Fibroblast of lung (primary cell): ENCODE measurements at regions not wholly inside any gene's neighbourhood (a gene's known extent, or its start where the extent isn't known, plus 50 kb on each side); places are given as distances from the start of the nearest gene placed in this dataset.

Experiments
- DNase-seq, 2 donors: peaks; one replicate each; pipeline versions ENCODE4 v3.0.0 to v3.0.0-alpha.2; 2010; ENCODE audit warnings: low read depth in 2 of 2
- H2AFZ ChIP-seq: 2 replicates; pipeline ENCODE4 v1.5.1; 2012; ENCODE audit warnings: low read length, control low read depth, inconsistent platforms
- H3K27ac ChIP-seq: 2 replicates; pipeline ENCODE4 v1.5.1; 2011; ENCODE audit warnings: low read length, control low read depth; ENCODE audit not compliant: insufficient read depth
- H3K27me3 ChIP-seq: 2 replicates; pipeline ENCODE4 v1.5.1; 2011; ENCODE audit warnings: mild to moderate bottlenecking, low read length; ENCODE audit not compliant: control insufficient read depth, insufficient read depth
- H3K36me3 ChIP-seq: 2 replicates; pipeline ENCODE4 v1.5.1; 2011; ENCODE audit warnings: low read length; ENCODE audit not compliant: control insufficient read depth, insufficient read depth
- H3K4me1 ChIP-seq: 2 replicates; pipeline ENCODE4 v1.5.1; 2011; ENCODE audit warnings: low read length; ENCODE audit not compliant: control insufficient read depth, insufficient read depth; ENCODE audit errors: extremely low read depth
- H3K4me2 ChIP-seq: 2 replicates; pipeline ENCODE4 v1.5.1; 2011; ENCODE audit warnings: low read length, control low read depth; ENCODE audit not compliant: insufficient read depth; ENCODE audit errors: extremely low read depth
- H3K4me3 ChIP-seq, 4 experiments: fragments of 200-600 bp in 1 of 4; sonication (generic) in 1 of 4; replicated peaks in 1 of 4; 2 replicates each; pipeline ENCODE4 v1.5.1; 2011 to 2016; ENCODE audit warnings: low read length in 4 of 4, low read depth in 3 of 4, mild to moderate bottlenecking in 3 of 4, control low read depth in 2 of 4, inconsistent platforms in 1 of 4, mixed read lengths in 1 of 4; ENCODE audit not compliant: insufficient read depth in 1 of 4; ENCODE audit errors: control extremely low read depth in 1 of 4
- H3K79me2 ChIP-seq: 2 replicates; pipeline ENCODE4 v1.5.1; 2012; ENCODE audit warnings: mild to moderate bottlenecking, low read length, inconsistent platforms; ENCODE audit not compliant: control insufficient read depth, insufficient read depth
- H3K9ac ChIP-seq: 2 replicates; pipeline ENCODE4 v1.5.1; 2011; ENCODE audit warnings: mild to moderate bottlenecking, low read length, control low read depth; ENCODE audit not compliant: insufficient read depth
- H3K9me3 ChIP-seq: 2 replicates; pipeline ENCODE4 v1.5.1; 2012; ENCODE audit warnings: low read depth, low read length; ENCODE audit not compliant: control insufficient read depth, insufficient read depth
- H4K20me1 ChIP-seq: 2 replicates; pipeline ENCODE4 v1.5.1; 2011; ENCODE audit warnings: low read length; ENCODE audit not compliant: control insufficient read depth, insufficient read depth; ENCODE audit errors: extremely low read depth
- EZH2 ChIP-seq: IDR thresholded peaks from 2 replicates; pipeline ENCODE4 v1.5.1; 2012; ENCODE audit warnings: low read length, control low read depth, mild to moderate bottlenecking; ENCODE audit errors: missing control alignments
- TF ChIP-seq, protein P1 (sequence below), 2 donors: IDR thresholded peaks in 1 of 2; conservative IDR thresholded peaks in 1 of 2; 1 replicate in 1 of 2; 2 replicates in 1 of 2; pipeline ENCODE4 v1.5.1; 2011 to 2012; ENCODE audit warnings: low read length in 2 of 2, control low read depth in 1 of 2, inconsistent platforms in 1 of 2, low read depth in 1 of 2, mild to moderate bottlenecking in 1 of 2

DNA sequence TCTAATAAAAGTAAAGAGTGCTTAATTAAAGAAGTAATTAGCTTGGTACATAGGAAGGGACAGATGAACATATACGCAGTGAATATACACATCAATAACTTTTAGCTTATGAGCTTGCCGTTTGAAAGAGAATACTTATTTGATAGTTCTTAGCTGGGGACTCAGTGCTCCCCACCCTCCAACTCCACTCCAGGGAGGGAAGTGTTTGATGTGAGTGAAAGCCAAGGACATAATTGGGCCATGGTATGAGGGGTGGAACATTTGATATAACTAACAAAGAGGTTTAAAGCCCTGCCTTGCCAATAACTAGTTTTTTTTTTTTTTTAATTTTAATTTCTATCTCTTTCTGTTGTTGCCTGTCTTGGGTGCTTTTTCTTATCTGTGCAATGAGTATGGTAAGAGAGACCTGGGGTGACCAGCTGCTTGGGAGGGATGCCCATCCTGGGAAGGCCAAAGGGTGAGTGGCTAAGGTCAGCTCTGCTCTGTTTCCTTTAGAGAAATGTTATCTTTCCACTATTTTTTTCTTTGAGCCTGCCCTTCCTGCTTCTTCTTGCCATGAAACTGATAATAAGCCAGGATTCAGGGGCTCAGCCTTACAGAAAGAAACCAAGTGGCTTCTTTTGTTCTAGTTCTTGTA, 132.8 kb upstream of the CPSF6 start:
- Histone ChIP-seq H4K20me1 (no peaks in the 10 kb centered on the region), H3K9me3 (no peaks in the 10 kb centered on the region), H3K4me1 (no peaks in the 10 kb centered on the region), H3K9ac (no peak overlapping the region), H3K4me2 (no peak overlapping the region), H3K36me3 (no peaks in the 10 kb centered on the region), H3K27ac (no peak overlapping the region), H2AFZ (no peak overlapping the region), H3K79me2 (no peaks in the 10 kb centered on the region), H3K4me3 (no peak overlapping the region), H3K27me3 (no peaks in the 10 kb centered on the region)
- TF ChIP-seq, protein P1, sequence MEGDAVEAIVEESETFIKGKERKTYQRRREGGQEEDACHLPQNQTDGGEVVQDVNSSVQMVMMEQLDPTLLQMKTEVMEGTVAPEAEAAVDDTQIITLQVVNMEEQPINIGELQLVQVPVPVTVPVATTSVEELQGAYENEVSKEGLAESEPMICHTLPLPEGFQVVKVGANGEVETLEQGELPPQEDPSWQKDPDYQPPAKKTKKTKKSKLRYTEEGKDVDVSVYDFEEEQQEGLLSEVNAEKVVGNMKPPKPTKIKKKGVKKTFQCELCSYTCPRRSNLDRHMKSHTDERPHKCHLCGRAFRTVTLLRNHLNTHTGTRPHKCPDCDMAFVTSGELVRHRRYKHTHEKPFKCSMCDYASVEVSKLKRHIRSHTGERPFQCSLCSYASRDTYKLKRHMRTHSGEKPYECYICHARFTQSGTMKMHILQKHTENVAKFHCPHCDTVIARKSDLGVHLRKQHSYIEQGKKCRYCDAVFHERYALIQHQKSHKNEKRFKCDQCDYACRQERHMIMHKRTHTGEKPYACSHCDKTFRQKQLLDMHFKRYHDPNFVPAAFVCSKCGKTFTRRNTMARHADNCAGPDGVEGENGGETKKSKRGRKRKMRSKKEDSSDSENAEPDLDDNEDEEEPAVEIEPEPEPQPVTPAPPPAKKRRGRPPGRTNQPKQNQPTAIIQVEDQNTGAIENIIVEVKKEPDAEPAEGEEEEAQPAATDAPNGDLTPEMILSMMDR (conservative IDR thresholded peaks at IDR 0.05 in 1 of 2, IDR thresholded peaks at IDR 0.05 in 1 of 2; ENCODE audit: low read depth in 1 of 2, low read length in 2 of 2), result no peak
- TF ChIP-seq EZH2, result no peak
- no peak for DNase-seq

DNA sequence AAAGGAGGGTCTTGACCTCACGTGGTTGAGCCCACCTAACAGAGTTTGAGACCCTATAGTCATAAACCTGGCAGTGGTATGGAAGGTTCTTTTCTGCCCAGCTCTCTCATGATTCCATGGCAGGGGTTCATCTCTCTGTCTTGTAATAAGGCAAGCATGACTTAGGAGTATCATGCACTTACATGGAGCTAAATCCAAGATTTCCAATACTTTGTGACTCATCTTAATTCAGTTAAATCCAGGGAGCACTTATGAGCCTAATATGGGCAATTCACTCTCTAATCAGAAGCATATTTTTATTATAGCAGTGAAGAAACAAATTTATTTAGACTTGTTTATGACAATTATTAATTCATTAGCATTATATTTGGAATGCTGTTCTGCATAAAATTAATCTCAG, 131.8 kb upstream of the CPSF6 start:
- Histone ChIP-seq H3K4me3 (no peak overlapping the region), H3K36me3 (no peaks in the 10 kb centered on the region), H2AFZ (no peak overlapping the region), H3K9ac (no peak overlapping the region), H4K20me1 (no peaks in the 10 kb centered on the region), H3K4me1 (no peaks in the 10 kb centered on the region), H3K27ac (no peak overlapping the region), H3K79me2 (no peaks in the 10 kb centered on the region), H3K27me3 (no peaks in the 10 kb centered on the region), H3K4me2 (no peak overlapping the region), H3K9me3 (no peaks in the 10 kb centered on the region)
- peak; percentile 6 to 11 for DNase-seq
- TF ChIP-seq EZH2, result no peak

DNA sequence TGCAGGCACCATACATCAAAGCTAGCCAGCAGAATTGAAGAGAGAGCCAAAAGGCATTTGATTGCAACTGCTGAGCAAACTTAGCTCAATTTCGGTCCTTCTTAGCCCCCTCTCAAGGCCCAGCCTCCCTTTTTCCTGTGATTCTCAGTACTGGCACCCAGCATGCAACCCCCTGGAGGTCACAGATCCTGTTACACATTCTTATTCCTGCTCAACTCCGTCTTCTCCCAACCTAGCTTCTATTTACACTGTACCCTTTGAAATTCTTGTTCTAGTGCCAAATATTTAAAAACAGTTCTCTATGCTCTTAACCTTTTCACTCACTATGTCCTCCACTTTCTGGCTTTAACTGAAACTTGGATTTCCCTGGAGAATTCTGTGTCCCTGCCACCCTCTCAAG, 131.3 kb upstream of the CPSF6 start:
- Histone ChIP-seq H3K27ac (no peak overlapping the region), H3K79me2 (no peaks in the 10 kb centered on the region), H3K4me2 (no peak overlapping the region), H3K4me3 (no peak overlapping the region), H3K9ac (no peak overlapping the region), H3K27me3 (no peaks in the 10 kb centered on the region), H4K20me1 (no peaks in the 10 kb centered on the region), H3K36me3 (no peaks in the 10 kb centered on the region), H3K9me3 (no peaks in the 10 kb centered on the region), H2AFZ (no peak overlapping the region), H3K4me1 (no peaks in the 10 kb centered on the region)
- TF ChIP-seq, protein P1 (conservative IDR thresholded peaks at IDR 0.05 in 1 of 2, IDR thresholded peaks at IDR 0.05 in 1 of 2; ENCODE audit: low read depth in 1 of 2, low read length in 2 of 2), result no peak
- no peak for TF ChIP-seq EZH2
- peak; percentile 4 to 47 for DNase-seq
